WTC11 (cell line): ENCODE measurements at regions not wholly inside any gene's neighbourhood (a gene's known extent, or its start where the extent isn't known, plus 50 kb on each side); places are given as distances from the start of the nearest gene placed in this dataset.

Source experiments
- ATAC-seq: fragments of 200-7000 bp; cut with Tn5 transposase; 2 replicates; pipeline ENCODE4 v1.10.0; 2021; ENCODE audit warnings: mild to moderate bottlenecking, moderate library complexity
- CTCF ChIA-PET: fragments of 300-600 bp; sonication (Branson Sonifier 250); formaldehyde crosslinking; loops from one replicate; lab custom pipeline; 2021; ENCODE audit warnings: antibody characterized with exemption; lab: Charles Lee
- POLR2A ChIA-PET: fragments of 350-600 bp; sonication (Branson Sonifier 250); formaldehyde crosslinking; loops from one replicate; lab custom pipeline; 2021; ENCODE audit warnings: antibody characterized with exemption; lab: Charles Lee
- DNase-seq: peaks from one replicate; pipeline ENCODE4 v3.0.0; 2021; ENCODE audit warnings: low spot score
- H3K27ac Mint-ChIP-seq: 2 replicates; pipeline ENCODE4 v1.8.0; 2021; ENCODE audit warnings: mixed read lengths
- H3K27me3 Mint-ChIP-seq: 2 replicates; pipeline ENCODE4 v1.8.0; 2021; ENCODE audit warnings: low read depth, mild to moderate bottlenecking, moderate library complexity, mixed read lengths
- H3K36me3 Mint-ChIP-seq: 2 replicates; pipeline ENCODE4 v1.8.0; 2021; ENCODE audit warnings: mixed read lengths
- H3K4me1 Mint-ChIP-seq: 2 replicates; pipeline ENCODE4 v1.8.0; 2022; ENCODE audit warnings: mixed read lengths
- H3K4me3 Mint-ChIP-seq: 2 replicates; pipeline ENCODE4 v1.8.0; 2021; ENCODE audit warnings: mild to moderate bottlenecking, moderate library complexity, mixed read lengths
- H3K9me3 Mint-ChIP-seq: 2 replicates; pipeline ENCODE4 v1.8.0; 2021; ENCODE audit warnings: mixed read lengths
- ATF3 ChIP-seq: sonication (generic); formaldehyde crosslinking; conservative IDR thresholded peaks from 2 replicates; pipeline ENCODE4 v1.8.1; 2022; ENCODE audit warnings: mild to moderate bottlenecking, missing genetic modification reagents
- CREM ChIP-seq: sonication (generic); formaldehyde crosslinking; IDR thresholded peaks from 2 replicates; pipeline ENCODE4 v1.8.1; 2022; ENCODE audit warnings: mild to moderate bottlenecking, missing genetic modification reagents, moderate library complexity
- E2F1 ChIP-seq: sonication (generic); formaldehyde crosslinking; IDR thresholded peaks from 2 replicates; pipeline ENCODE4 v1.8.0; 2022; ENCODE audit warnings: mild to moderate bottlenecking, missing genetic modification reagents
- E2F5 ChIP-seq: sonication (generic); formaldehyde crosslinking; IDR thresholded peaks from 2 replicates; pipeline ENCODE4 v1.8.1; 2022; ENCODE audit warnings: mild to moderate bottlenecking, moderate library complexity, missing genetic modification reagents
- ERG ChIP-seq: fragments of 250-450 bp; sonication (Bioruptor Pico); IDR thresholded peaks from 2 replicates; pipeline ENCODE4 v1.8.0; 2021; ENCODE audit warnings: mild to moderate bottlenecking
- ESRRA ChIP-seq: sonication (generic); formaldehyde crosslinking; IDR thresholded peaks from 2 replicates; pipeline ENCODE4 v1.8.1; 2022; ENCODE audit warnings: mild to moderate bottlenecking, missing genetic modification reagents, borderline replicate concordance
- ETV6 ChIP-seq: sonication (generic); formaldehyde crosslinking; IDR thresholded peaks from 2 replicates; pipeline ENCODE4 v1.8.1; 2022; ENCODE audit warnings: mild to moderate bottlenecking, missing genetic modification reagents
- GTF2I ChIP-seq: fragments of 250-450 bp; sonication (Bioruptor Pico); conservative IDR thresholded peaks from 2 replicates; pipeline ENCODE4 v1.4.0; 2021; ENCODE audit warnings: mild to moderate bottlenecking
- IRF1 ChIP-seq: sonication (generic); formaldehyde crosslinking; IDR thresholded peaks from 2 replicates; pipeline ENCODE4 v1.8.0; 2023; ENCODE audit warnings: missing genetic modification reagents
- JAZF1 ChIP-seq: fragments of 250-450 bp; sonication (Bioruptor Pico); IDR thresholded peaks from 2 replicates; pipeline ENCODE4 v1.9.0; 2021; ENCODE audit warnings: moderate library complexity, mild to moderate bottlenecking, inconsistent platforms
- JUN ChIP-seq: sonication (generic); formaldehyde crosslinking; IDR thresholded peaks from 2 replicates; pipeline ENCODE4 v1.8.0; 2023; ENCODE audit warnings: mild to moderate bottlenecking, missing genetic modification reagents
- NR1H2 ChIP-seq: sonication (generic); formaldehyde crosslinking; IDR thresholded peaks from 2 replicates; pipeline ENCODE4 v1.9.0; 2021; ENCODE audit warnings: mild to moderate bottlenecking, moderate library complexity, missing genetic modification reagents
- NR2C2 ChIP-seq: sonication (generic); formaldehyde crosslinking; IDR thresholded peaks from 2 replicates; pipeline ENCODE4 v1.8.0; 2022; ENCODE audit warnings: mild to moderate bottlenecking, missing genetic modification reagents
- SMAD3 ChIP-seq: sonication (generic); formaldehyde crosslinking; IDR thresholded peaks from 2 replicates; pipeline ENCODE4 v1.8.0; 2022; ENCODE audit warnings: missing genetic modification reagents, mild to moderate bottlenecking, borderline replicate concordance
- SMAD4 ChIP-seq: sonication (generic); formaldehyde crosslinking; IDR thresholded peaks from 2 replicates; pipeline ENCODE4 v1.8.0; 2022; ENCODE audit warnings: mild to moderate bottlenecking, missing genetic modification reagents
- TEAD1 ChIP-seq: sonication (generic); formaldehyde crosslinking; IDR thresholded peaks from 2 replicates; pipeline ENCODE4 v1.8.0; 2022; ENCODE audit warnings: mild to moderate bottlenecking, missing genetic modification reagents
- TEAD4 ChIP-seq: sonication (generic); formaldehyde crosslinking; IDR thresholded peaks from 2 replicates; pipeline ENCODE4 v1.8.0; 2022; ENCODE audit warnings: mild to moderate bottlenecking, missing genetic modification reagents
- USF2 ChIP-seq: sonication (generic); formaldehyde crosslinking; IDR thresholded peaks from 2 replicates; pipeline ENCODE4 v1.8.1; 2023; ENCODE audit warnings: mild to moderate bottlenecking, missing genetic modification reagents, moderate library complexity
- ZNF263 ChIP-seq: sonication (generic); formaldehyde crosslinking; IDR thresholded peaks from 2 replicates; pipeline ENCODE4 v1.8.1; 2022; ENCODE audit warnings: low read depth, mild to moderate bottlenecking, moderate library complexity, missing genetic modification reagents
- ZNF281 ChIP-seq: sonication (generic); formaldehyde crosslinking; IDR thresholded peaks from 2 replicates; pipeline ENCODE4 v1.8.0; 2023; ENCODE audit warnings: mild to moderate bottlenecking, missing genetic modification reagents
- ZNF317 ChIP-seq: sonication (generic); formaldehyde crosslinking; IDR thresholded peaks from 2 replicates; pipeline ENCODE4 v1.8.1; 2023; ENCODE audit warnings: low read depth, mild to moderate bottlenecking, moderate library complexity, missing genetic modification reagents, borderline replicate concordance
- ZNF416 ChIP-seq: fragments of 250-450 bp; sonication (Bioruptor Pico); IDR thresholded peaks from 2 replicates; pipeline ENCODE4 v1.9.0; 2021; ENCODE audit warnings: mild to moderate bottlenecking, inconsistent platforms
- ZNF425 ChIP-seq: fragments of 250-450 bp; sonication (Bioruptor Pico); conservative IDR thresholded peaks from 2 replicates; pipeline ENCODE4 v1.9.0; 2021; ENCODE audit warnings: mild to moderate bottlenecking

GRCh38 chr11:19519353-19519752 is 193.3 kb upstream of the NAV2 start:
- DNase-seq, result no peak
- TF ChIP-seq E2F5 (CRISPR knock-in tag) (no peak), USF2 (CRISPR knock-in tag) (no peak), TEAD4 (no peak), ZNF416 (CRISPR knock-in tag) (no peak), SMAD4 (CRISPR knock-in tag) (no peak), ZNF281 (CRISPR knock-in tag) (no peak), ZNF317 (no peak), CREM (CRISPR knock-in tag) (no peak), ESRRA (CRISPR knock-in tag) (no peak), NR2C2 (no peak), GTF2I (CRISPR knock-in tag) (no peak), ZNF425 (CRISPR knock-in tag) (no peak), ERG (CRISPR knock-in tag) (no peak)
- TF ChIP-seq, all 79 proteins: peak for 0
- Mint-ChIP-seq H3K27me3 (no peaks in the 10 kb centered on the region; the same call in 1 of the 2 replicates), H3K36me3 (no peaks in the 10 kb centered on the region), H3K9me3 (no peaks in the 10 kb centered on the region), H3K4me3 (no peak overlapping the region), H3K27ac (no peak overlapping the region), H3K4me1 (peaks cover 3% of the 10 kb centered on the region; the same call in 1 of the 2 replicates)
- no peak for ATAC-seq
- ChIA-PET CTCF (interaction anchor here (0.7 to 1.6 kb wide), 4 partner anchors 137 to 443 kb away, joined by 3 to 4 read pairs (median 3); no protein-coding TSS in a partner anchor), POLR2A (no interaction called here)

- ChIA-PET POLR2A (no interaction called here), CTCF (no interaction called here)
- peaks cover 2% of the 10 kb centered on the region; the same call in 1 of the 2 replicates for H3K4me1 Mint-ChIP-seq
- H3K36me3 Mint-ChIP-seq, result no peaks in the 10 kb centered on the region
- DNase-seq (no peak), ATAC-seq (no peak)
- no peaks in the 10 kb centered on the region; the same call in 1 of the 2 replicates for H3K27me3 Mint-ChIP-seq
- TF ChIP-seq JAZF1, result no peak
- no peak for TF ChIP-seq CREM (CRISPR knock-in tag)
- no peak for TF ChIP-seq NR1H2
- TF ChIP-seq SMAD4 (CRISPR knock-in tag), result no peak
- TF ChIP-seq E2F1 (CRISPR knock-in tag), result no peak
- no peak for TF ChIP-seq IRF1
- TF ChIP-seq ATF3 (CRISPR knock-in tag), result no peak
- no peak for TF ChIP-seq TEAD1 (CRISPR knock-in tag)
- TF ChIP-seq JUN, result no peak
- TF ChIP-seq ETV6 (CRISPR knock-in tag), result no peak
- TF ChIP-seq SMAD3 (CRISPR knock-in tag), result no peak
- no peak for TF ChIP-seq ZNF263 (CRISPR knock-in tag)
- H3K4me3 Mint-ChIP-seq, result no peak overlapping the region
- H3K27ac Mint-ChIP-seq, result no peak overlapping the region
- no peaks in the 10 kb centered on the region for H3K9me3 Mint-ChIP-seq
These were observed 199.4 kb upstream of the NAV2 start for GRCh38 chr11:19513253-19513652.
